Right atrium auricular region (tissue), 2 donors: ENCODE measurements at regions not wholly inside any gene's neighbourhood (a gene's known extent, or its start where the extent isn't known, plus 50 kb on each side); places are given as distances from the start of the nearest gene placed in this dataset.

Experiments
- DNase-seq: peaks from one replicate; pipeline ENCODE4 v3.0.0-alpha.2; 2019; ENCODE audit warnings: low spot score
- H3K27ac ChIP-seq, 2 donors: fragments of 200-600 bp; sonication (generic); 1 replicate in 1 of 2; 2 replicates in 1 of 2; pipeline ENCODE4 v1.5.1; 2016 to 2019
- H3K27me3 ChIP-seq, 2 donors: fragments of 200-600 bp; sonication (generic); one replicate each; pipeline versions ENCODE4 v1.5.1 to v1.6.0; 2017 to 2019
- H3K36me3 ChIP-seq: fragments of 200-600 bp; sonication (generic); one replicate; pipeline ENCODE4 v1.5.1; 2016
- H3K4me1 ChIP-seq, 2 donors: fragments of 200-600 bp; sonication (generic); one replicate each; pipeline versions ENCODE4 v1.5.1 to v1.6.0; 2017 to 2019
- H3K4me3 ChIP-seq, 2 donors: fragments of 200-600 bp; sonication (generic); 1 replicate in 1 of 2; 2 replicates in 1 of 2; pipeline ENCODE4 v1.5.1; 2017 to 2019; ENCODE audit warnings: mild to moderate bottlenecking in 1 of 2, moderate library complexity in 1 of 2
- H3K9me3 ChIP-seq, 2 donors: fragments of 200-600 bp; sonication (generic); one replicate each; pipeline ENCODE4 v1.5.1; 2019
- CTCF ChIP-seq, 2 donors: fragments of 200-600 bp; sonication (generic); IDR thresholded peaks; one replicate each; pipeline ENCODE4 v1.5.1; 2019; ENCODE audit warnings: antibody characterized with exemption in 2 of 2

DNA sequence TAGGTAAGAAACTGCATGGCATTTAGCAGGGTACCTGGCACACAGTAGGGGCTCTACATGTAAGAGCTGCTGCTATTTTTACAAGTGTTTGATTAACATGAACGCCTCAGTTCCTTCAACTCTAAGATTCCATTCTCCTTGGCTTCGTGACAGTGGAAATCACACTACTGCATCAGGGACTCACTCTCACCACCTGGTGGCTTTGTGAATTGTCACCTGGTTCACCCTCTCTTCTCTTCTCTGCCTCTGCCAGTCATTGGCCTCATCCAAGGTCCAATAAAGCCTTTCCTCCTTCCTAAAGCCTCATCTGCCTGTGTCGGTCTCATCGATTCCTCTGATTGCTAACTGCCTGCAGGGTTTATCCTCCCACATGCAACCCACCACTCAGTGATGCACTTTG lies 476.4 kb downstream of the VRK1 start:
- no peak for TF ChIP-seq CTCF (IDR thresholded peaks at IDR 0.05)
- Histone ChIP-seq H3K9me3 (no peaks in the 10 kb centered on the region), H3K4me1 (no peaks in the 10 kb centered on the region), H3K27me3 (no peaks in the 10 kb centered on the region), H3K27ac (no peak overlapping the region), H3K36me3 (no peaks in the 10 kb centered on the region), H3K4me3 (no peak overlapping the region)
- DNase-seq = no peak

DNA sequence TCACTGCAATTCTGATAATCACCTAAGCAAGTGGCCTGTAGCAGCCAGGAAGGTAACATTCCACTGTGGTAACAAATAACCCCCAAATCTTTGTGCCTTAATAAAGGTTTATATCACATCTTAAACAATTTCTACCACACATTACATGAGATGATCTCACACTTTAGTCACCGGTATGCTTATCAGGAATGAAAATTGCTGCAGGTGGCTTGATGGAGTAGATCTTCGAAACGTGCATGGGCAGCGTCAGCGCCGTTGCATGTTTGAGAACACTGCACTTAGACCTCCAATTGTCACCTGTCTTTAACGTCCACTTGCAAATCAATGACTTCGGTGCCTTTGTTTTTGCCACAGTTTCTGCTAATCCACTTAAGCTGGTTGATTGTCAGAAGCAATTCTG lies 477.4 kb downstream of the VRK1 start:
- no peak for TF ChIP-seq CTCF (IDR thresholded peaks at IDR 0.05)
- no peak for DNase-seq
- no peak overlapping the region for H3K4me3 ChIP-seq

DNA sequence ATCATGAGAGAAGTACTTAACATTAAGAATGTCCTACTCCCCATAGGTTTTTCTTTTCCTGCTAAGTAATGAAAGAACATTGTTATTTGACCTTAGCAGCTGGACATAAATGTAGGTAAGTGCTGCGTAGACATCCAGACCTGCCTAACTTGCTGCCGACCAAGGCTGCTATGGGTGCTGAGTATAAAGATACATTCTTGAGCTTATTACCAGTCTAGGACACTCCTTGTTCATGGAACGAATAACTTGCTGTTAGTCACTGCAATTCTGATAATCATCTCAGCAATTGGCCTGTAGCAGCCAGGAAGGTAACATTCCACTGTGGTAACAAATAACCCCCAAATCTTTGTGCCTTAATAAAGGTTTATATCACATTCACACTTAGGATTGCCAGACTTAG lies 478.1 kb downstream of the VRK1 start:
- Histone ChIP-seq H3K36me3 (no peaks in the 10 kb centered on the region), H3K4me3 (no peak overlapping the region), H3K27me3 (no peaks in the 10 kb centered on the region), H3K4me1 (no peaks in the 10 kb centered on the region), H3K27ac (no peak overlapping the region), H3K9me3 (no peaks in the 10 kb centered on the region)
- TF ChIP-seq CTCF (IDR thresholded peaks at IDR 0.05) = no peak
- no peak for DNase-seq

More for the DNA sequence above, 477.4 kb downstream of the VRK1 start:
- H3K36me3 ChIP-seq = no peaks in the 10 kb centered on the region
- H3K27me3 ChIP-seq = no peaks in the 10 kb centered on the region
- H3K27ac ChIP-seq = no peak overlapping the region
- H3K9me3 ChIP-seq = no peaks in the 10 kb centered on the region
- no peaks in the 10 kb centered on the region for H3K4me1 ChIP-seq

GRCh38 chr14:97276573-97276972 lies 479.4 kb downstream of the VRK1 start:
- no peaks in the 10 kb centered on the region for H3K36me3 ChIP-seq
- no peak for DNase-seq
- no peaks in the 10 kb centered on the region for H3K4me1 ChIP-seq
- no peaks in the 10 kb centered on the region for H3K9me3 ChIP-seq
- H3K4me3 ChIP-seq = no peak overlapping the region
- TF ChIP-seq CTCF (IDR thresholded peaks at IDR 0.05) = no peak
- no peaks in the 10 kb centered on the region for H3K27me3 ChIP-seq
- H3K27ac ChIP-seq = no peak overlapping the region

- Histone ChIP-seq H3K9me3 (no peaks in the 10 kb centered on the region), H3K27me3 (no peaks in the 10 kb centered on the region), H3K4me1 (no peaks in the 10 kb centered on the region), H3K27ac (no peak overlapping the region), H3K36me3 (no peaks in the 10 kb centered on the region), H3K4me3 (no peak overlapping the region)
- no peak for TF ChIP-seq CTCF (IDR thresholded peaks at IDR 0.05)
- no peak for DNase-seq
These were observed 480.5 kb downstream of the VRK1 start for GRCh38 chr14:97277711-97278110.

DNA sequence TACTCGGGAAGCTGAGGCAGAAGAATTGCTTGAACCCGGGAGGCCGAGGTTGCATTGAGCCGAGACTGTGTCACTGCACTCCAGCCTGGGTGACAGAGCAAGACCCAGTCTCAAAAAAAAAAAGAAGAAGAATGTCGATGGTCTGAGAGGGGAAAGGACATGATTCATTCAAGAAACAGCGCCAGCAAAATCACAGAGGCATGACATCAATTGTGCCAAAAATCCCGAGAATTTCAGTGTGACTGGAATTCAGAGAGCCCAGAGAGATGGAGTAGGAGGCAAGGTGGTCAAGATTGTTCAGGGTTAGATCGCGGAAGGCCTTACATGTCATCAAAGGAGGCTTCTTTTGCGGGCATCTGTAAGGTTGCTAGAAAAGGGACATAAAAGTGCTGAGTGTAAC lies 483.3 kb downstream of the VRK1 start:
- Histone ChIP-seq H3K27me3 (no peaks in the 10 kb centered on the region), H3K4me3 (no peak overlapping the region), H3K36me3 (no peaks in the 10 kb centered on the region), H3K4me1 (no peaks in the 10 kb centered on the region), H3K9me3 (no peaks in the 10 kb centered on the region), H3K27ac (no peak overlapping the region)
- no peak for DNase-seq
- TF ChIP-seq CTCF (IDR thresholded peaks at IDR 0.05) = no peak
